OCI-LY3 (cell line): ENCODE measurements at regions not wholly inside any gene's neighbourhood (a gene's known extent, or its start where the extent isn't known, plus 50 kb on each side); places are given as distances from the start of the nearest gene placed in this dataset.
"Not testable (repeated sequence)": the region's sequence is repeated elsewhere in the genome, so short reads cannot be mapped to it uniquely, and the experiment has no call there.

Source experiments
- CTCF ChIP-seq: fragments of 200-600, 300-600 bp; sonication (generic); IDR thresholded peaks from 2 replicates; pipeline ENCODE4 v1.5.1; 2014; ENCODE audit warnings: antibody characterized with exemption, low read length, low read depth
- EZH2phosphoT487 ChIP-seq: fragments of 200-600 bp; shearing (Covaris generic); IDR thresholded peaks from 2 replicates; pipeline ENCODE4 v1.6.1; 2018; ENCODE audit warnings: antibody characterized with exemption, mixed run types, low read depth

- not testable (repeated sequence) for TF ChIP-seq CTCF, EZH2phosphoT487
These were observed 682.3 kb upstream of the TBX3 start for GRCh38 chr12:115366277-115366676.
